Parathyroid adenoma (tissue), 2 donors: ENCODE measurements at regions not wholly inside any gene's neighbourhood (a gene's known extent, or its start where the extent isn't known, plus 50 kb on each side); places are given as distances from the start of the nearest gene placed in this dataset.

Source experiments
- H2AFZ ChIP-seq: fragments of 300-600 bp; sonication (generic); one replicate; pipeline ENCODE4 v1.7.0; 2017; ENCODE audit warnings: antibody characterized with exemption, mild to moderate bottlenecking
- H3K27ac ChIP-seq: fragments of 300-600 bp; sonication (generic); one replicate; pipeline ENCODE4 v1.7.0; 2017
- H3K27me3 ChIP-seq: fragments of 300-600 bp; sonication (generic); one replicate; pipeline ENCODE4 v1.7.0; 2017; ENCODE audit warnings: low read length; ENCODE audit not compliant: control insufficient read depth, insufficient read depth
- H3K36me3 ChIP-seq: fragments of 300-600 bp; sonication (generic); one replicate; pipeline ENCODE4 v1.7.0; 2017; ENCODE audit warnings: low read length; ENCODE audit not compliant: control insufficient read depth, insufficient read depth
- H3K4me1 ChIP-seq: fragments of 300-600 bp; sonication (generic); one replicate; pipeline ENCODE4 v1.7.0; 2017; ENCODE audit warnings: control low read depth
- H3K4me2 ChIP-seq: fragments of 300-600 bp; sonication (generic); one replicate; pipeline ENCODE4 v1.7.0; 2017; ENCODE audit warnings: low read length
- H3K4me3 ChIP-seq: fragments of 300-600 bp; sonication (generic); one replicate; pipeline ENCODE4 v1.7.0; 2017; ENCODE audit warnings: low read depth, low read length
- H3K79me2 ChIP-seq: fragments of 300-600 bp; sonication (generic); one replicate; pipeline ENCODE4 v1.7.0; 2017; ENCODE audit warnings: control low read depth
- H3K9ac ChIP-seq: fragments of 300-600 bp; sonication (generic); one replicate; pipeline ENCODE4 v1.7.0; 2017; ENCODE audit warnings: mild to moderate bottlenecking
- H3K9me3 ChIP-seq: fragments of 300-600 bp; sonication (generic); one replicate; pipeline ENCODE4 v1.7.0; 2017; ENCODE audit warnings: low read length; ENCODE audit not compliant: control insufficient read depth
- CTCF ChIP-seq: fragments of 300-600 bp; sonication (generic); IDR thresholded peaks from one replicate; pipeline ENCODE4 v1.7.0; 2017; ENCODE audit warnings: antibody characterized with exemption, mild to moderate bottlenecking
- donor health status: primary hyperparathyroidism.

GRCh38 chr2:81250270-81250669, 945.7 kb upstream of the LRRTM1 start:
- Histone ChIP-seq H3K27me3 (no peaks in the 10 kb centered on the region), H3K4me3 (no peak overlapping the region), H3K4me1 (no peaks in the 10 kb centered on the region), H3K9ac (no peak overlapping the region), H3K36me3 (no peaks in the 10 kb centered on the region), H3K27ac (no peak overlapping the region), H3K9me3 (no peaks in the 10 kb centered on the region), H2AFZ (no peak overlapping the region), H3K79me2 (no peaks in the 10 kb centered on the region), H3K4me2 (no peak overlapping the region)
- no peak for TF ChIP-seq CTCF

DNA sequence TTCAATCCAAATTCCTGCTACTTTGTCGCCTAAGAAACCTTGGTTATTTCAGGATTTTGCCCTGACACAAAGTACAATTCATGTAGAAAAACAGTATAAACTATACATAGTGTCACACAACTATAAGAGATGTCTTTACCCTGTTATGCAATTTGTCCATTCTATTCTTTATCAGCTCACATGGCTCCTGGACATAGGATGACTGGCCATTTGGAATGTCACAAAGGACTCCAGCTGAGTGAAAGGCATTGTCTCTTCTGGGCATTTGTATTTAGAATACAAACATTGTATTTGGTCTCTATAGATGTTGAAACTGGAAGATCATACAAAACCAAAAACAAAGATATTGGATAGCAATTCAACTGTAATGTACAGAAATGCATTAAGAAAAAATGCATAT, 944.6 kb upstream of the LRRTM1 start:
- TF ChIP-seq CTCF: no peak
- Histone ChIP-seq H3K27ac (no peak overlapping the region), H3K9me3 (no peaks in the 10 kb centered on the region), H3K9ac (no peak overlapping the region), H3K27me3 (no peaks in the 10 kb centered on the region), H3K79me2 (no peaks in the 10 kb centered on the region), H3K4me3 (no peak overlapping the region), H3K36me3 (no peaks in the 10 kb centered on the region), H3K4me2 (no peak overlapping the region), H3K4me1 (no peaks in the 10 kb centered on the region), H2AFZ (no peak overlapping the region)

GRCh38 chr2:81247648-81248047, 943.1 kb upstream of the LRRTM1 start:
- H3K4me3 ChIP-seq: no peak overlapping the region
- no peak overlapping the region for H3K9ac ChIP-seq
- no peaks in the 10 kb centered on the region for H3K9me3 ChIP-seq
- H3K79me2 ChIP-seq: no peaks in the 10 kb centered on the region
- no peak overlapping the region for H3K4me2 ChIP-seq
- no peak for TF ChIP-seq CTCF
- no peaks in the 10 kb centered on the region for H3K36me3 ChIP-seq
- no peak overlapping the region for H3K27ac ChIP-seq
- H3K27me3 ChIP-seq: no peaks in the 10 kb centered on the region
- H2AFZ ChIP-seq: no peak overlapping the region
- no peaks in the 10 kb centered on the region for H3K4me1 ChIP-seq

DNA sequence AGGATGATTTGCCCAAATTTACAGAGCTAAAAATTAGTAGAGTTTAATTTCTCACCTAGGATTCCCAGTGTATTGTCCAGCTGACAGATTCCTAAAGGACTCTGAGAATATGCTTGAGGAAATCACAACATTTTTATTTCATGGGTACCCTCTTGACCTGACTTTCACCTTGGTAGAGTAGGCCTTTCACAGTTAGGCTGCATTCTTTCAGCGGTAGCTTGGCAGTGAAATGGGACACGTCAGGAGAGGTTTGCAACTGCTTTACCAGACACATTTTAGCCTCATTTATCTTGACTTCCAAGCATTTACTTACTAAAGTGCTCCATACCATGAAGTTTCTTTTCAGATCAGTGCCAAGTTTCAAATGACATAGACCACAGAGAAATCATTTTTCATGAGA, 937.9 kb upstream of the LRRTM1 start:
- Histone ChIP-seq H3K79me2 (no peaks in the 10 kb centered on the region), H3K9me3 (no peaks in the 10 kb centered on the region)
- no peak for TF ChIP-seq CTCF

GRCh38 chr2:81238462-81238861, 933.9 kb upstream of the LRRTM1 start:
- Histone ChIP-seq H3K4me3 (no peak overlapping the region), H3K27ac (no peak overlapping the region), H2AFZ (no peak overlapping the region), H3K36me3 (no peaks in the 10 kb centered on the region), H3K4me1 (no peaks in the 10 kb centered on the region), H3K27me3 (no peaks in the 10 kb centered on the region), H3K9ac (no peak overlapping the region), H3K79me2 (no peaks in the 10 kb centered on the region), H3K4me2 (no peak overlapping the region), H3K9me3 (no peaks in the 10 kb centered on the region)
- TF ChIP-seq CTCF: no peak

More for the DNA sequence above, 937.9 kb upstream of the LRRTM1 start:
- H3K4me2 ChIP-seq: no peak overlapping the region
- H3K36me3 ChIP-seq: no peaks in the 10 kb centered on the region
- no peak overlapping the region for H3K27ac ChIP-seq
- H3K4me1 ChIP-seq: no peaks in the 10 kb centered on the region
- H2AFZ ChIP-seq: no peak overlapping the region
- no peaks in the 10 kb centered on the region for H3K27me3 ChIP-seq
- no peak overlapping the region for H3K4me3 ChIP-seq
- no peak overlapping the region for H3K9ac ChIP-seq
